Lower leg skin (tissue), 3 donors: ENCODE measurements at regions not wholly inside any gene's neighbourhood (a gene's known extent, or its start where the extent isn't known, plus 50 kb on each side); places are given as distances from the start of the nearest gene placed in this dataset.

ENCODE experiments used
- POLR2A ChIP-seq, 2 donors: fragments of 450-650 bp; IDR thresholded peaks; one replicate each; pipeline ENCODE4 v1.6.1; 2016 to 2017; ENCODE audit warnings: antibody characterized with exemption in 2 of 2, mild to moderate bottlenecking in 1 of 2, moderate library complexity in 1 of 2
- TF ChIP-seq, protein P1 (sequence below), 3 donors: fragments of 450-650 bp; IDR thresholded peaks; one replicate each; pipeline ENCODE4 v1.5.1; 2016; ENCODE audit warnings: antibody characterized with exemption in 3 of 3, mild to moderate bottlenecking in 3 of 3, moderate library complexity in 2 of 3

DNA sequence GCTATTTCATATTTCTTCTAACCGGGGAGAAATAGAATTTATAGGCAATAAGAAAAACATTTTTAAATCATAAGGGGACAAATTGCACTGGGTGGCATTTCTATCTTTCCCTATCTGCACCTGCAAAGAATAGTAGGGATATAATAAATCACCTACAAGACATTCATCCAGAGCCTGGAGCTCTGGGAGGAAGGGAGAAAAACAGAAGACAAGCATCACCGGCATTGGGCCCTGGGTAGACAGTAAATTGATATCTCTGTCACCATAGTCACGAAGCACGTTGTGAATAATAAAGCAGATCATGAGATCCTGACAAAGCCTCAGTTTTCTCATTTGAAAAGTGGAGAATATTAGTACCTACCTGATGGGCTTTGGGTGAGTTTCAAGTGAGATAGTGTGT is 685.6 kb downstream of the XPNPEP1 start:
- TF ChIP-seq, protein P1, sequence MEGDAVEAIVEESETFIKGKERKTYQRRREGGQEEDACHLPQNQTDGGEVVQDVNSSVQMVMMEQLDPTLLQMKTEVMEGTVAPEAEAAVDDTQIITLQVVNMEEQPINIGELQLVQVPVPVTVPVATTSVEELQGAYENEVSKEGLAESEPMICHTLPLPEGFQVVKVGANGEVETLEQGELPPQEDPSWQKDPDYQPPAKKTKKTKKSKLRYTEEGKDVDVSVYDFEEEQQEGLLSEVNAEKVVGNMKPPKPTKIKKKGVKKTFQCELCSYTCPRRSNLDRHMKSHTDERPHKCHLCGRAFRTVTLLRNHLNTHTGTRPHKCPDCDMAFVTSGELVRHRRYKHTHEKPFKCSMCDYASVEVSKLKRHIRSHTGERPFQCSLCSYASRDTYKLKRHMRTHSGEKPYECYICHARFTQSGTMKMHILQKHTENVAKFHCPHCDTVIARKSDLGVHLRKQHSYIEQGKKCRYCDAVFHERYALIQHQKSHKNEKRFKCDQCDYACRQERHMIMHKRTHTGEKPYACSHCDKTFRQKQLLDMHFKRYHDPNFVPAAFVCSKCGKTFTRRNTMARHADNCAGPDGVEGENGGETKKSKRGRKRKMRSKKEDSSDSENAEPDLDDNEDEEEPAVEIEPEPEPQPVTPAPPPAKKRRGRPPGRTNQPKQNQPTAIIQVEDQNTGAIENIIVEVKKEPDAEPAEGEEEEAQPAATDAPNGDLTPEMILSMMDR (IDR thresholded peaks at IDR 0.05), result no peak
- no peak for TF ChIP-seq POLR2A (IDR thresholded peaks at IDR 0.05)
